ENCODE measurements at regions not wholly inside any gene's neighbourhood (a gene's known extent, or its start where the extent isn't known, plus 50 kb on each side); places are given as distances from the start of the nearest gene placed in this dataset.

GRCh38 chr10:118148247-118148646 lies 101.5 kb upstream of the RAB11FIP2 start:
- no peaks in the 10 kb centered on the region for H3K9me3 ChIP-seq
- no peaks in the 10 kb centered on the region for H3K4me1 ChIP-seq
- DNase-seq (no peak), ATAC-seq (no peak)
- TF ChIP-seq CTCF (IDR thresholded peaks at IDR 0.05) = no peak
- no peak overlapping the region for H3K27ac ChIP-seq
- intact Hi-C loops (cut with DNase I) = no loop called here
- H3K36me3 ChIP-seq = no peaks in the 10 kb centered on the region
- H3K27me3 ChIP-seq = no peaks in the 10 kb centered on the region
- H3K4me3 ChIP-seq = no peak overlapping the region

DNA sequence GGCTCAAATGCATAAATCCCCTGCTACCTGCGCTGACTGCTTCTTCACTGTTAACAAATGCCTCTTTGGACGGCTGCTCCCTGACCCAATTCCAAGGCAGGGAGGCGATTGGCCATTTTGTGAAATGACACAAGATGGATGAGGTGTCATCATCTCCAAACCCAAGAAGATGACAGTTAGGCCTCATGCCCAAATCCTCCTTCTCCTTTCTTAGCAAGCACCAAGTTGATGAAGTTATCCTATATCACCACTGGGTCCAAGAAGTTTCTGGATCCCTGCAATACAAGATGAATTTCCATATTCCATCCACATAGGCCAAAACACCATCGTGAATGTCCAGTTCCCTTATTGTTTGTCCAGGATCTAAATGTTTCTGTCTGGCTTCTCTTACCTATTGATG lies 98.5 kb upstream of the RAB11FIP2 start:
- no peak for ATAC-seq
- Histone ChIP-seq H3K9me3 (no peaks in the 10 kb centered on the region), H3K4me1 (no peaks in the 10 kb centered on the region), H3K27me3 (no peaks in the 10 kb centered on the region), H3K4me3 (no peak overlapping the region), H3K27ac (no peak overlapping the region), H3K36me3 (no peaks in the 10 kb centered on the region)
- intact Hi-C loops (cut with DNase I) = no loop called here
- TF ChIP-seq CTCF (IDR thresholded peaks at IDR 0.05) = no peak
- DNase-seq = no peak

DNA sequence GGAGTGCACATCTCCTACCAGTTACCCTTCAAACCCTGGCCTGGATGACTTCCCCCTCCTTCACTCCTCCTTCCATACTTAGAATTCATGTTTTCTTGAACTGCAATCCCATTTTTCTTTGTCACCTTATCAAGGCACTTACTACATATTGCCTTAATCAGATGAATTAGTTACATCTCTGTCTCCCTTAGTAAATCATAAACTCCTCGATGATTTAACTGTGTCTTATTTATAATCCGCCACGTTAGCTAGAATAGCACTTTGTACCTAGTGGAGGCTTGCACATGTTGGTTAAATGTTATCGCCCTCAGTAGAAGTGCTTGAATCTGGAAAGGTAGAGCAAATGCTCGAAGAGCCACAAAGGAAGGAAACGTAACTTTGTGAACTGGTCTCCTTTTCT lies 94.7 kb upstream of the RAB11FIP2 start:
- H3K27ac ChIP-seq = no peak overlapping the region
- H3K4me3 ChIP-seq = no peak overlapping the region
- intact Hi-C loops (cut with DNase I) = no loop called here
- H3K9me3 ChIP-seq = no peaks in the 10 kb centered on the region
- ATAC-seq (no peak), DNase-seq (no peak)
- H3K27me3 ChIP-seq = no peaks in the 10 kb centered on the region
- no peak for TF ChIP-seq CTCF (IDR thresholded peaks at IDR 0.05)
- no peaks in the 10 kb centered on the region for H3K4me1 ChIP-seq
- no peaks in the 10 kb centered on the region for H3K36me3 ChIP-seq

GRCh38 chr10:118139321-118139720 lies 92.6 kb upstream of the RAB11FIP2 start:
- DNase-seq = no peak
- TF ChIP-seq CTCF (IDR thresholded peaks at IDR 0.05) = no peak
- no peaks in the 10 kb centered on the region for H3K9me3 ChIP-seq
- no peak overlapping the region for H3K4me3 ChIP-seq
- H3K27ac ChIP-seq = no peak overlapping the region
- no peaks in the 10 kb centered on the region for H3K36me3 ChIP-seq
- ATAC-seq = no peak
- H3K27me3 ChIP-seq = no peaks in the 10 kb centered on the region
- no peaks in the 10 kb centered on the region for H3K4me1 ChIP-seq
- intact Hi-C loops (cut with DNase I) = no loop called here

- no peak overlapping the region for H3K27ac ChIP-seq
- H3K27me3 ChIP-seq = no peaks in the 10 kb centered on the region
- intact Hi-C loops (cut with DNase I) = no loop called here
- no peaks in the 10 kb centered on the region for H3K4me1 ChIP-seq
- H3K4me3 ChIP-seq = no peak overlapping the region
- no peaks in the 10 kb centered on the region for H3K9me3 ChIP-seq
- ATAC-seq (no peak), DNase-seq (no peak)
- no peaks in the 10 kb centered on the region for H3K36me3 ChIP-seq
- no peak for TF ChIP-seq CTCF (IDR thresholded peaks at IDR 0.05)
Observed at GRCh38 chr10:118128675-118129074, 81.9 kb upstream of the RAB11FIP2 start.

Data from left lung (tissue), 4 donors.